ENCODE measurements at regions not wholly inside any gene's neighbourhood (a gene's known extent, or its start where the extent isn't known, plus 50 kb on each side); places are given as distances from the start of the nearest gene placed in this dataset.

- Histone ChIP-seq H3K4me1 (ENCODE audit: control insufficient read depth in 1 of 2, insufficient read depth in 2 of 2, low read length in 2 of 2) (no peaks in the 10 kb centered on the region), H2AFZ (ENCODE audit: insufficient read depth, low read length, poor library complexity) (no peak overlapping the region), H3K23ac (ENCODE audit: low read length) (no peak overlapping the region), H3K79me1 (ENCODE audit: low read length) (no peaks in the 10 kb centered on the region), H3K4me2 (ENCODE audit: low read length) (no peak overlapping the region), H3K36me3 (ENCODE audit: control insufficient read depth in 1 of 2, insufficient read depth in 2 of 2, low read length in 2 of 2) (no peaks in the 10 kb centered on the region), H2BK5ac (ENCODE audit: low read depth, low read length, poor library complexity) (no peak overlapping the region), H3K9me3 (ENCODE audit: insufficient read depth, low read depth, low read length) (peaks cover 5% of the 10 kb centered on the region), H3K4me3 (ENCODE audit: low read depth, low read length) (no peak overlapping the region), H3K9ac (ENCODE audit: low read length) (no peak overlapping the region), H2BK12ac (ENCODE audit: low read length) (no peak overlapping the region), H3K18ac (ENCODE audit: low read length) (no peak overlapping the region), H4K12ac (ENCODE audit: low read depth, low read length) (no peak overlapping the region), H2AK5ac (ENCODE audit: low read length) (no peak overlapping the region), H3K27me3 (ENCODE audit: insufficient read depth, low read length) (no peaks in the 10 kb centered on the region), H3K14ac (ENCODE audit: low read length) (no peak overlapping the region), H4K91ac (ENCODE audit: low read depth, low read length) (no peak overlapping the region), H4K8ac (ENCODE audit: low read depth, low read length) (no peak overlapping the region), H3K27ac (ENCODE audit: low read depth, low read length) (no peak overlapping the region), H3K4ac (ENCODE audit: low read depth, low read length) (no peak overlapping the region), H2BK120ac (ENCODE audit: insufficient read depth, low read length, poor library complexity) (no peak overlapping the region), H3K79me2 (ENCODE audit: control insufficient read depth, insufficient read depth, low read length, poor library complexity) (no peaks in the 10 kb centered on the region)
- no peak for DNase-seq
- no CpG with 5 or more reads among the region's 8 CpGs for WGBS (ENCODE audit: extremely low coverage, insufficient coverage, insufficient read length)
Measured at GRCh38 chr20:60069656-60070055, 111.4 kb downstream of the CDH26 start.

DNA sequence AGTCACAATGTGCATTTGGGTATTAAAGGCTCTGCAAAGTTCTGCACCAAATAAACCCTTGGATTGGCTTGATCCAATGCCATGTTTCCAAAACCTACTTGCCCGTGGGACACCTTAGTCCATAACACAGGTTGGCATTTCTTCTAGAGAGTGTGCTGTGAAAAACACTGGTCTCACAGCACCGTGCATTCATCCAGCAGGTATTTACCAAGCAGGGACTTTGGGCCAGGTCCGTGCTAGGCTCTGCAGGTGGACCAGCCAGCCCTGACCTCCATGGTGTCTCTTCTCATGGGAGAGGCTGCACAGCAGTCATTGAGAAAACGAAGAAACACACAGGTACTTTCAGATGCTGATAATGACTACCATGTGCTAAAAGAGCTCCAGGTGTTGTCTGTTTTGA is 112.6 kb downstream of the CDH26 start:
- no peak overlapping the region for H3K4me3 ChIP-seq (ENCODE audit: low read depth, low read length)
- no peak overlapping the region for H3K27ac ChIP-seq (ENCODE audit: low read depth, low read length)
- no peak overlapping the region for H2BK120ac ChIP-seq (ENCODE audit: insufficient read depth, low read length, poor library complexity)
- H4K91ac ChIP-seq (ENCODE audit: low read depth, low read length) = no peak overlapping the region
- no peak for DNase-seq
- no peak overlapping the region for H3K18ac ChIP-seq (ENCODE audit: low read length)
- H4K12ac ChIP-seq (ENCODE audit: low read depth, low read length) = no peak overlapping the region
- no peak overlapping the region for H2BK5ac ChIP-seq (ENCODE audit: low read depth, low read length, poor library complexity)
- H3K4me1 ChIP-seq (ENCODE audit: control insufficient read depth in 1 of 2, insufficient read depth in 2 of 2, low read length in 2 of 2) = no peaks in the 10 kb centered on the region
- no peak overlapping the region for H3K4ac ChIP-seq (ENCODE audit: low read depth, low read length)
- no peak overlapping the region for H2AFZ ChIP-seq (ENCODE audit: insufficient read depth, low read length, poor library complexity)
- H3K79me1 ChIP-seq (ENCODE audit: low read length) = no peaks in the 10 kb centered on the region
- no peak overlapping the region for H3K23ac ChIP-seq (ENCODE audit: low read length)
- H3K9me3 ChIP-seq (ENCODE audit: insufficient read depth, low read depth, low read length) = peaks cover under 1% of the 10 kb centered on the region
- H2AK5ac ChIP-seq (ENCODE audit: low read length) = no peak overlapping the region
- H3K9ac ChIP-seq (ENCODE audit: low read length) = no peak overlapping the region
- H2BK12ac ChIP-seq (ENCODE audit: low read length) = no peak overlapping the region
- no peak overlapping the region for H3K4me2 ChIP-seq (ENCODE audit: low read length)
- no peaks in the 10 kb centered on the region for H3K36me3 ChIP-seq (ENCODE audit: control insufficient read depth in 1 of 2, insufficient read depth in 2 of 2, low read length in 2 of 2)
- H3K27me3 ChIP-seq (ENCODE audit: insufficient read depth, low read length) = no peaks in the 10 kb centered on the region
- no CpG with 5 or more reads among the region's 4 CpGs for WGBS (ENCODE audit: extremely low coverage, insufficient coverage, insufficient read length)
- H3K79me2 ChIP-seq (ENCODE audit: control insufficient read depth, insufficient read depth, low read length, poor library complexity) = no peaks in the 10 kb centered on the region
- no peak overlapping the region for H3K14ac ChIP-seq (ENCODE audit: low read length)
- no peak overlapping the region for H4K8ac ChIP-seq (ENCODE audit: low read depth, low read length)

- H4K8ac ChIP-seq (ENCODE audit: low read depth, low read length) = no peak overlapping the region
- no CpG with 5 or more reads among the region's 2 CpGs for whole genome bisulfite sequencing (ENCODE audit: extremely low coverage, insufficient coverage, insufficient read length)
- no peak for DNase-seq
- no peaks in the 10 kb centered on the region for H3K79me2 ChIP-seq (ENCODE audit: control insufficient read depth, insufficient read depth, low read length, poor library complexity)
- H3K79me1 ChIP-seq (ENCODE audit: low read length) = no peaks in the 10 kb centered on the region
- H4K12ac ChIP-seq (ENCODE audit: low read depth, low read length) = no peak overlapping the region
- no peak overlapping the region for H3K4me2 ChIP-seq (ENCODE audit: low read length)
- no peak overlapping the region for H3K9ac ChIP-seq (ENCODE audit: low read length)
- no peak overlapping the region for H3K18ac ChIP-seq (ENCODE audit: low read length)
- no peak overlapping the region for H2AK5ac ChIP-seq (ENCODE audit: low read length)
- H3K4me3 ChIP-seq (ENCODE audit: low read depth, low read length) = no peak overlapping the region
- no peaks in the 10 kb centered on the region for H3K36me3 ChIP-seq (ENCODE audit: control insufficient read depth in 1 of 2, insufficient read depth in 2 of 2, low read length in 2 of 2)
- no peak overlapping the region for H2AFZ ChIP-seq (ENCODE audit: insufficient read depth, low read length, poor library complexity)
- no peak overlapping the region for H3K4ac ChIP-seq (ENCODE audit: low read depth, low read length)
- H4K91ac ChIP-seq (ENCODE audit: low read depth, low read length) = no peak overlapping the region
- no peak overlapping the region for H2BK12ac ChIP-seq (ENCODE audit: low read length)
- no peaks in the 10 kb centered on the region for H3K4me1 ChIP-seq (ENCODE audit: control insufficient read depth in 1 of 2, insufficient read depth in 2 of 2, low read length in 2 of 2)
- H3K27me3 ChIP-seq (ENCODE audit: insufficient read depth, low read length) = no peaks in the 10 kb centered on the region
- H3K23ac ChIP-seq (ENCODE audit: low read length) = no peak overlapping the region
- no peaks in the 10 kb centered on the region for H3K9me3 ChIP-seq (ENCODE audit: insufficient read depth, low read depth, low read length)
- no peak overlapping the region for H2BK120ac ChIP-seq (ENCODE audit: insufficient read depth, low read length, poor library complexity)
- H3K27ac ChIP-seq (ENCODE audit: low read depth, low read length) = no peak overlapping the region
- H2BK5ac ChIP-seq (ENCODE audit: low read depth, low read length, poor library complexity) = no peak overlapping the region
- no peak overlapping the region for H3K14ac ChIP-seq (ENCODE audit: low read length)
Measured at GRCh38 chr20:60071965-60072364, 113.7 kb downstream of the CDH26 start.

- H3K4me2 ChIP-seq (ENCODE audit: low read length) = no peak overlapping the region
- no peak overlapping the region for H2AFZ ChIP-seq (ENCODE audit: insufficient read depth, low read length, poor library complexity)
- H4K91ac ChIP-seq (ENCODE audit: low read depth, low read length) = no peak overlapping the region
- no peak overlapping the region for H4K8ac ChIP-seq (ENCODE audit: low read depth, low read length)
- H3K9ac ChIP-seq (ENCODE audit: low read length) = no peak overlapping the region
- H3K4me1 ChIP-seq (ENCODE audit: control insufficient read depth in 1 of 2, insufficient read depth in 2 of 2, low read length in 2 of 2) = no peaks in the 10 kb centered on the region
- H3K27ac ChIP-seq (ENCODE audit: low read depth, low read length) = no peak overlapping the region
- no peak overlapping the region for H3K23ac ChIP-seq (ENCODE audit: low read length)
- no peaks in the 10 kb centered on the region for H3K27me3 ChIP-seq (ENCODE audit: insufficient read depth, low read length)
- H2BK5ac ChIP-seq (ENCODE audit: low read depth, low read length, poor library complexity) = no peak overlapping the region
- 100% methylated on average over 1 of the region's 6 CpGs for WGBS (ENCODE audit: extremely low coverage, insufficient coverage, insufficient read length)
- no peaks in the 10 kb centered on the region for H3K9me3 ChIP-seq (ENCODE audit: insufficient read depth, low read depth, low read length)
- no peak overlapping the region for H3K14ac ChIP-seq (ENCODE audit: low read length)
- no peak overlapping the region for H3K18ac ChIP-seq (ENCODE audit: low read length)
- no peaks in the 10 kb centered on the region for H3K79me1 ChIP-seq (ENCODE audit: low read length)
- H2AK5ac ChIP-seq (ENCODE audit: low read length) = no peak overlapping the region
- H3K4ac ChIP-seq (ENCODE audit: low read depth, low read length) = no peak overlapping the region
- no peak for DNase-seq
- H3K79me2 ChIP-seq (ENCODE audit: control insufficient read depth, insufficient read depth, low read length, poor library complexity) = no peaks in the 10 kb centered on the region
- no peak overlapping the region for H2BK12ac ChIP-seq (ENCODE audit: low read length)
- no peak overlapping the region for H3K4me3 ChIP-seq (ENCODE audit: low read depth, low read length)
- no peak overlapping the region for H4K12ac ChIP-seq (ENCODE audit: low read depth, low read length)
- H2BK120ac ChIP-seq (ENCODE audit: insufficient read depth, low read length, poor library complexity) = no peak overlapping the region
- no peaks in the 10 kb centered on the region for H3K36me3 ChIP-seq (ENCODE audit: control insufficient read depth in 1 of 2, insufficient read depth in 2 of 2, low read length in 2 of 2)
Measured at GRCh38 chr20:60073086-60073485, 114.9 kb downstream of the CDH26 start.
